HG03432 (cell line): ENCODE measurements at regions not wholly inside any gene's neighbourhood (a gene's known extent, or its start where the extent isn't known, plus 50 kb on each side); places are given as distances from the start of the nearest gene placed in this dataset.

Source experiments
- ATAC-seq: cut with Tn5 transposase; IDR thresholded peaks from one replicate; pipeline ENCODE4 v1.9.1; 2021; ENCODE audit warnings: mild to moderate bottlenecking, moderate library complexity; ENCODE audit not compliant: unreplicated experiment

- no peak for ATAC-seq
These were observed 117.4 kb upstream of the DSEL start for GRCh38 chr18:67633939-67634338.

- ATAC-seq: no peak
These were observed 105.4 kb upstream of the DSEL start for GRCh38 chr18:67621906-67622305.

- ATAC-seq: no peak
These were observed 104.7 kb upstream of the DSEL start for GRCh38 chr18:67621049-67621713.

GRCh38 chr18:67618061-67618460 lies 101.5 kb upstream of the DSEL start:
- ATAC-seq: no peak

GRCh38 chr18:67615876-67616275 lies 99.4 kb upstream of the DSEL start:
- no peak for ATAC-seq

GRCh38 chr18:67613731-67614130 lies 97.2 kb upstream of the DSEL start:
- ATAC-seq: no peak

- no peak for ATAC-seq
These were observed 95.8 kb upstream of the DSEL start for GRCh38 chr18:67612281-67612680.

GRCh38 chr18:67608615-67609273 lies 92.2 kb upstream of the DSEL start:
- no peak for ATAC-seq

GRCh38 chr18:67608191-67608590 lies 91.7 kb upstream of the DSEL start:
- ATAC-seq: no peak

- no peak for ATAC-seq
These were observed 84.0 kb upstream of the DSEL start for GRCh38 chr18:67600181-67601180.

- ATAC-seq: no peak
These were observed 82.8 kb upstream of the DSEL start for GRCh38 chr18:67599277-67599676.

- ATAC-seq: no peak
These were observed 81.2 kb upstream of the DSEL start for GRCh38 chr18:67597759-67598158.

GRCh38 chr18:67596003-67596402 lies 79.5 kb upstream of the DSEL start:
- no peak for ATAC-seq

GRCh38 chr18:67590571-67591141 lies 74.1 kb upstream of the DSEL start:
- ATAC-seq: no peak

- no peak for ATAC-seq
These were observed 72.8 kb upstream of the DSEL start for GRCh38 chr18:67589325-67589724.

- ATAC-seq: no peak
These were observed 69.6 kb upstream of the DSEL start for GRCh38 chr18:67586101-67586500.

- no peak for ATAC-seq
These were observed 67.1 kb upstream of the DSEL start for GRCh38 chr18:67583621-67584020.

- no peak for ATAC-seq
These were observed 66.0 kb upstream of the DSEL start for GRCh38 chr18:67582488-67582887.

GRCh38 chr18:67581178-67581577 lies 64.7 kb upstream of the DSEL start:
- no peak for ATAC-seq

GRCh38 chr18:67577386-67577785 lies 60.9 kb upstream of the DSEL start:
- ATAC-seq: no peak

GRCh38 chr18:67574749-67575148 lies 58.2 kb upstream of the DSEL start:
- ATAC-seq: no peak
